ENCODE measurements at regions not wholly inside any gene's neighbourhood (a gene's known extent, or its start where the extent isn't known, plus 50 kb on each side); places are given as distances from the start of the nearest gene placed in this dataset.

DNA sequence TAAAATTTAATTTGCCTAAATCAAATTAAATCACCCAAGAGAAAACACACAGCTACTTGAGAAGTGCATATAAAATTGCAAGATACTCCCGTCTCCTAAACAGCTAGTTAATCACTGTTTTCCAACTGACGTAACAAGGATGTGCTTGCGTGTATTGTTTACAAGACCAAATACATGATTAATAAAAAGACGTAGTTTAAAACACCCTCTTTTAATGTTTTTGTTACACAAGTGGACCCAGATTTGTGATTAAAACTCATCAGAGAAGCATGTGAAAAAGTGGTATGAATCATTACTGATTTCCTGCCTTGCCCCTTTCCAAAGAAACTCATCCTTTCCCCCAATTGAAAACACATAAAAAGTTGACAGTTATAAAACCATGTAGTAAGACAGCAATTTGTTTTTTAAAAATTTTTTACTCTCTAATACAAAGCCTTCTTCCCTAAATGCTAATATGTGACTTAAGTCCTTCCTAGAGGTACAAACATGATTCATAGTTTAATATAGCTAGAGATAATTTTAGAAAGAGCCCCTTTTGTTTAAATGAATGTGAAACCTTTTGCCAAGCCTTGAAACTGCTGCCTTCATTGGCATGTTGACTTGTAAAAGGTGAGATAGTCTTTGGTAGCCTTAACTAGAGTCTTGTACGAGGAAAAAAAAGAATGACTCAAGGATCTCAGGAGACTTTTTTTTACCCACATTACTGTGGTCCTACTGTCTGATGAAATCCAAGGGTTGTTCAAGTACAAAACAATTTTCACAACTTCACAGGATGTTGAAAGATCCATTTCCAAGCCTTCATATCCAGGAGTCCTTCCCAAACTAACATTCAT lies 61.4 kb upstream of the FST start:
- DNase-seq, result no peak
- Mint-ChIP-seq H3K27me3 (ENCODE audit: unreplicated experiment) (no peaks in the 10 kb centered on the region), H3K27ac (ENCODE audit: unreplicated experiment) (peak overlapping the region; percentile 95), H3K36me3 (ENCODE audit: insufficient read depth, unreplicated experiment) (peaks cover 10% of the 10 kb centered on the region), H3K4me1 (ENCODE audit: low read depth, unreplicated experiment) (peaks cover 54% of the 10 kb centered on the region), H3K4me3 (ENCODE audit: low read depth, unreplicated experiment) (no peak overlapping the region), H3K9me3 (ENCODE audit: low read depth, unreplicated experiment) (peaks cover 6% of the 10 kb centered on the region)
- CTCF ChIA-PET, result interaction anchor here (1.7 kb wide), 1 partner anchor 59 kb away, joined by 3 read pairs; no protein-coding TSS in a partner anchor
- BruUV-seq (replicated peaks), result no TSS peak
- TF ChIP-seq, protein P1, sequence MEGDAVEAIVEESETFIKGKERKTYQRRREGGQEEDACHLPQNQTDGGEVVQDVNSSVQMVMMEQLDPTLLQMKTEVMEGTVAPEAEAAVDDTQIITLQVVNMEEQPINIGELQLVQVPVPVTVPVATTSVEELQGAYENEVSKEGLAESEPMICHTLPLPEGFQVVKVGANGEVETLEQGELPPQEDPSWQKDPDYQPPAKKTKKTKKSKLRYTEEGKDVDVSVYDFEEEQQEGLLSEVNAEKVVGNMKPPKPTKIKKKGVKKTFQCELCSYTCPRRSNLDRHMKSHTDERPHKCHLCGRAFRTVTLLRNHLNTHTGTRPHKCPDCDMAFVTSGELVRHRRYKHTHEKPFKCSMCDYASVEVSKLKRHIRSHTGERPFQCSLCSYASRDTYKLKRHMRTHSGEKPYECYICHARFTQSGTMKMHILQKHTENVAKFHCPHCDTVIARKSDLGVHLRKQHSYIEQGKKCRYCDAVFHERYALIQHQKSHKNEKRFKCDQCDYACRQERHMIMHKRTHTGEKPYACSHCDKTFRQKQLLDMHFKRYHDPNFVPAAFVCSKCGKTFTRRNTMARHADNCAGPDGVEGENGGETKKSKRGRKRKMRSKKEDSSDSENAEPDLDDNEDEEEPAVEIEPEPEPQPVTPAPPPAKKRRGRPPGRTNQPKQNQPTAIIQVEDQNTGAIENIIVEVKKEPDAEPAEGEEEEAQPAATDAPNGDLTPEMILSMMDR (IDR thresholded peaks at IDR 0.05; ENCODE audit: unreplicated experiment), result no peak
- intact Hi-C loops (cut with micrococcal nuclease; ENCODE audit: unreplicated experiment), result loop anchor here (1.0 kb wide), 1 partner anchor 57 kb away; no protein-coding TSS in a partner anchor

DNA sequence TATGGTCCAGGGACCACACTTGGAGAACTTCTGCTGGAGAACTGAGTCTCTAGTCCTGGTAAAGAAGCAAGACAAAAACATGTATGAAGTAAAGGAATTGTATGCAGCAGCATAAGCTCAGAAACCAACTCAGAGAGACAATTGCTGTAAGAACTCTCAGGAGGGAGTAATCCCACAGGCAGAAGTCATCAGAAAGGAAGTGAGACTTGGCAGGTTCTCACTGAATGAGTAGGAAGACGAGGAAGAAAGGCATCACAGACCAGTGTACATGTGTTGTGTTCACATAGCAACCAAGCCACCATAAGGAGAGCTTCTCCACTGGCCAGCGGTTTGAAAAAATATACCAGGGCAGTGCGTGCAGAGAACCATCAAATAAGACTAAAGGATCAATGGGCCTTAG lies 57.9 kb upstream of the FST start:
- TF ChIP-seq, protein P1 (IDR thresholded peaks at IDR 0.05; ENCODE audit: unreplicated experiment), result no peak
- Mint-ChIP-seq H3K9me3 (ENCODE audit: low read depth, unreplicated experiment) (peaks cover 6% of the 10 kb centered on the region), H3K36me3 (ENCODE audit: insufficient read depth, unreplicated experiment) (peaks cover 10% of the 10 kb centered on the region), H3K4me1 (ENCODE audit: low read depth, unreplicated experiment) (peaks cover 61% of the 10 kb centered on the region), H3K27me3 (ENCODE audit: unreplicated experiment) (no peaks in the 10 kb centered on the region), H3K27ac (ENCODE audit: unreplicated experiment) (peak overlapping the region; percentile 67), H3K4me3 (ENCODE audit: low read depth, unreplicated experiment) (no peak overlapping the region)
- CTCF ChIA-PET, result no interaction called here
- no TSS peak for BruUV-seq (replicated peaks)
- DNase-seq, result no peak
- intact Hi-C loops (cut with micrococcal nuclease; ENCODE audit: unreplicated experiment), result no loop called here

DNA sequence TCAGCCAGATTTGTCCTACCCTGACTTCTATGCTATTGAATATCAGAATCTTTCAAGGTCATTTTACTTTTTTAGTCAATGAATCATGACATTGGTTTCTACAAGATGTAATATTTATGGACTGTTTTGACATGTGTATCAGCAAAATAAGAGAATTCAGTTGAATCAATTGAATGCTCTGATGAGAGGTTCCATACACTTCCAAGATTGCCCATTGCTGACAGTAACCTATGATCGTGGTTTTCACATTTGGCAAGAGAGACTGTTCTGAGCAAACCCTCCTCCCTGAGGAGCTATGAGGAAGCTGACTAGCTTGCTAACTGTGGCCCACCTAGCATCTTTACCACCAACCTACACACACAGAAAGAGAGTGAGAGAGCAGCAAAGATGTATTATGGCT lies 56.7 kb upstream of the FST start:
- no TSS peak for BruUV-seq (replicated peaks)
- CTCF ChIA-PET, result interaction anchor here (0.6 kb wide), 1 partner anchor 57 kb away, joined by 3 read pairs; no protein-coding TSS in a partner anchor
- Mint-ChIP-seq H3K9me3 (ENCODE audit: low read depth, unreplicated experiment) (peaks cover 6% of the 10 kb centered on the region), H3K36me3 (ENCODE audit: insufficient read depth, unreplicated experiment) (peaks cover 10% of the 10 kb centered on the region), H3K27me3 (ENCODE audit: unreplicated experiment) (no peaks in the 10 kb centered on the region), H3K27ac (ENCODE audit: unreplicated experiment) (no peak overlapping the region), H3K4me3 (ENCODE audit: low read depth, unreplicated experiment) (no peak overlapping the region), H3K4me1 (ENCODE audit: low read depth, unreplicated experiment) (peaks cover 58% of the 10 kb centered on the region)
- TF ChIP-seq, protein P1 (IDR thresholded peaks at IDR 0.05; ENCODE audit: unreplicated experiment), result no peak
- intact Hi-C loops (cut with micrococcal nuclease; ENCODE audit: unreplicated experiment), result no loop called here
- DNase-seq, result no peak

DNA sequence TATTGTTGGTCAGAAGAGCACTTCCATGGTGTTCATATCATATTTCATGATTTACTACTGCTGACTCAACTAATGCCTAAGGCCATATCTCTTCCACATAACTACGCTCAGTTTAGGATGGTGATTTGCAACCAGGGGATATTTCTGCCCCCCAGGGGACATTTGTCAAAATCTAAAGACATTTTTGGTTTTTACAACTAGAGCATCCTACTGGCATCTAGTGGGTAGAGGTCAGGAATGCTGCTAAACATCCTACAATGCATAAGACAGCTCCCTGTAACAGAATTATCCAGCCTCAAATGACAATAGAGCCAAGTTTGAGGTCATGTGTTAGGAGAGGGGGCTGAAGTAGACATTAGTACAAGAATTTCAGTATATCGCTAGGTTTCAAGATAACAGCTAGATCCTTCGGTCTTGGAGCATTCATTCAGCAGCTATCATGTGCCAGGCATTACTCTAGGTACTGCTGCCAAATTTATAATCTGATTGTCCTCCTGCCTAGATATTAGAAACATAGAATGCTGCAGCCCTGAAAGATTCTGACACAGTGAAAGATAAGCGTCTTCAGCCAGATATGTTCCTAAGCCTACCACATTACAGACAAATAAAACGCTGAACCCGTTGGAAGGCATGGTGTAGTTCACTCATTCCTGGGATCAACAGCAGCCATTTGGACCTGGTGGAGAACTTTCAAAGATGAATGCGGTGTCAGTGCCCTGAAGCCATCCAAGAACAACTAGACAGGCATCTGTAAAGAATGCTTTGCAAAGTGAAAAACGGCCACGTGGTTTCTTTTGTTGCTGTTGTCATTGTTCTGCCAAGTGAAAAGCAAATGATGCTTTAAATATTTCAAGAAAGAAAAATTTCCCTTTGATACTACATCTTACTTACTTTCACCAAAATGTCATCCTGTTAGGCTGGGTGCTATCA lies 55.5 kb upstream of the FST start:
- H3K36me3 Mint-ChIP-seq (ENCODE audit: insufficient read depth, unreplicated experiment), result peaks cover 4% of the 10 kb centered on the region
- no TSS peak for BruUV-seq (replicated peaks)
- peak overlapping the region; percentile 33 for H3K27ac Mint-ChIP-seq (ENCODE audit: unreplicated experiment)
- H3K9me3 Mint-ChIP-seq (ENCODE audit: low read depth, unreplicated experiment), result peaks cover 9% of the 10 kb centered on the region
- TF ChIP-seq, protein P1 (IDR thresholded peaks at IDR 0.05; ENCODE audit: unreplicated experiment), result no peak
- H3K4me1 Mint-ChIP-seq (ENCODE audit: low read depth, unreplicated experiment), result peaks cover 58% of the 10 kb centered on the region
- intact Hi-C loops (cut with micrococcal nuclease; ENCODE audit: unreplicated experiment), result no loop called here
- H3K4me3 Mint-ChIP-seq (ENCODE audit: low read depth, unreplicated experiment), result no peak overlapping the region
- CTCF ChIA-PET, result no interaction called here
- DNase-seq, result no peak
- H3K27me3 Mint-ChIP-seq (ENCODE audit: unreplicated experiment), result no peaks in the 10 kb centered on the region
